WTC11 (cell line): ENCODE measurements at regions not wholly inside any gene's neighbourhood (a gene's known extent, or its start where the extent isn't known, plus 50 kb on each side); places are given as distances from the start of the nearest gene placed in this dataset.

Source experiments
- CTCF ChIP-seq: fragments of 200-600 bp; IDR thresholded peaks from 2 replicates; pipeline ENCODE4 v1.8.0; 2022; ENCODE audit warnings: antibody characterized with exemption
- E2F1 ChIP-seq: sonication (generic); formaldehyde crosslinking; IDR thresholded peaks from 2 replicates; pipeline ENCODE4 v1.8.0; 2022; ENCODE audit warnings: mild to moderate bottlenecking, missing genetic modification reagents
- MYBL2 ChIP-seq: sonication (generic); formaldehyde crosslinking; IDR thresholded peaks from 2 replicates; pipeline ENCODE4 v1.8.1; 2023; ENCODE audit warnings: mild to moderate bottlenecking, moderate library complexity, missing genetic modification reagents
- TF ChIP-seq, protein P1 (sequence below): fragments of 250-450 bp; sonication (Bioruptor Pico); IDR thresholded peaks from 2 replicates; pipeline ENCODE4 v1.9.0; 2021; ENCODE audit warnings: mild to moderate bottlenecking
- TF ChIP-seq, protein P2 (sequence below): sonication (generic); formaldehyde crosslinking; IDR thresholded peaks from 2 replicates; pipeline ENCODE4 v1.8.1; 2023; ENCODE audit warnings: mild to moderate bottlenecking, missing genetic modification reagents, moderate library complexity
- TF ChIP-seq, protein P3 (sequence below): sonication (generic); formaldehyde crosslinking; IDR thresholded peaks from 2 replicates; pipeline ENCODE4 v1.8.0; 2022; ENCODE audit warnings: missing genetic modification reagents
- TF ChIP-seq, protein P4 (sequence below): sonication (generic); formaldehyde crosslinking; IDR thresholded peaks from 2 replicates; pipeline ENCODE4 v1.8.1; 2023; ENCODE audit warnings: mild to moderate bottlenecking, missing genetic modification reagents, borderline replicate concordance

- TF ChIP-seq E2F1 (no peak), CTCF (no peak), MYBL2 (CRISPR knock-in tag) (no peak)
- TF ChIP-seq, protein P1, sequence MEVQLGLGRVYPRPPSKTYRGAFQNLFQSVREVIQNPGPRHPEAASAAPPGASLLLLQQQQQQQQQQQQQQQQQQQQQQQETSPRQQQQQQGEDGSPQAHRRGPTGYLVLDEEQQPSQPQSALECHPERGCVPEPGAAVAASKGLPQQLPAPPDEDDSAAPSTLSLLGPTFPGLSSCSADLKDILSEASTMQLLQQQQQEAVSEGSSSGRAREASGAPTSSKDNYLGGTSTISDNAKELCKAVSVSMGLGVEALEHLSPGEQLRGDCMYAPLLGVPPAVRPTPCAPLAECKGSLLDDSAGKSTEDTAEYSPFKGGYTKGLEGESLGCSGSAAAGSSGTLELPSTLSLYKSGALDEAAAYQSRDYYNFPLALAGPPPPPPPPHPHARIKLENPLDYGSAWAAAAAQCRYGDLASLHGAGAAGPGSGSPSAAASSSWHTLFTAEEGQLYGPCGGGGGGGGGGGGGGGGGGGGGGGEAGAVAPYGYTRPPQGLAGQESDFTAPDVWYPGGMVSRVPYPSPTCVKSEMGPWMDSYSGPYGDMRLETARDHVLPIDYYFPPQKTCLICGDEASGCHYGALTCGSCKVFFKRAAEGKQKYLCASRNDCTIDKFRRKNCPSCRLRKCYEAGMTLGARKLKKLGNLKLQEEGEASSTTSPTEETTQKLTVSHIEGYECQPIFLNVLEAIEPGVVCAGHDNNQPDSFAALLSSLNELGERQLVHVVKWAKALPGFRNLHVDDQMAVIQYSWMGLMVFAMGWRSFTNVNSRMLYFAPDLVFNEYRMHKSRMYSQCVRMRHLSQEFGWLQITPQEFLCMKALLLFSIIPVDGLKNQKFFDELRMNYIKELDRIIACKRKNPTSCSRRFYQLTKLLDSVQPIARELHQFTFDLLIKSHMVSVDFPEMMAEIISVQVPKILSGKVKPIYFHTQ (CRISPR knock-in tag), result no peak
- TF ChIP-seq, protein P2, sequence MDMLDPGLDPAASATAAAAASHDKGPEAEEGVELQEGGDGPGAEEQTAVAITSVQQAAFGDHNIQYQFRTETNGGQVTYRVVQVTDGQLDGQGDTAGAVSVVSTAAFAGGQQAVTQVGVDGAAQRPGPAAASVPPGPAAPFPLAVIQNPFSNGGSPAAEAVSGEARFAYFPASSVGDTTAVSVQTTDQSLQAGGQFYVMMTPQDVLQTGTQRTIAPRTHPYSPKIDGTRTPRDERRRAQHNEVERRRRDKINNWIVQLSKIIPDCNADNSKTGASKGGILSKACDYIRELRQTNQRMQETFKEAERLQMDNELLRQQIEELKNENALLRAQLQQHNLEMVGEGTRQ (CRISPR knock-in tag), result no peak
- TF ChIP-seq, protein P3, sequence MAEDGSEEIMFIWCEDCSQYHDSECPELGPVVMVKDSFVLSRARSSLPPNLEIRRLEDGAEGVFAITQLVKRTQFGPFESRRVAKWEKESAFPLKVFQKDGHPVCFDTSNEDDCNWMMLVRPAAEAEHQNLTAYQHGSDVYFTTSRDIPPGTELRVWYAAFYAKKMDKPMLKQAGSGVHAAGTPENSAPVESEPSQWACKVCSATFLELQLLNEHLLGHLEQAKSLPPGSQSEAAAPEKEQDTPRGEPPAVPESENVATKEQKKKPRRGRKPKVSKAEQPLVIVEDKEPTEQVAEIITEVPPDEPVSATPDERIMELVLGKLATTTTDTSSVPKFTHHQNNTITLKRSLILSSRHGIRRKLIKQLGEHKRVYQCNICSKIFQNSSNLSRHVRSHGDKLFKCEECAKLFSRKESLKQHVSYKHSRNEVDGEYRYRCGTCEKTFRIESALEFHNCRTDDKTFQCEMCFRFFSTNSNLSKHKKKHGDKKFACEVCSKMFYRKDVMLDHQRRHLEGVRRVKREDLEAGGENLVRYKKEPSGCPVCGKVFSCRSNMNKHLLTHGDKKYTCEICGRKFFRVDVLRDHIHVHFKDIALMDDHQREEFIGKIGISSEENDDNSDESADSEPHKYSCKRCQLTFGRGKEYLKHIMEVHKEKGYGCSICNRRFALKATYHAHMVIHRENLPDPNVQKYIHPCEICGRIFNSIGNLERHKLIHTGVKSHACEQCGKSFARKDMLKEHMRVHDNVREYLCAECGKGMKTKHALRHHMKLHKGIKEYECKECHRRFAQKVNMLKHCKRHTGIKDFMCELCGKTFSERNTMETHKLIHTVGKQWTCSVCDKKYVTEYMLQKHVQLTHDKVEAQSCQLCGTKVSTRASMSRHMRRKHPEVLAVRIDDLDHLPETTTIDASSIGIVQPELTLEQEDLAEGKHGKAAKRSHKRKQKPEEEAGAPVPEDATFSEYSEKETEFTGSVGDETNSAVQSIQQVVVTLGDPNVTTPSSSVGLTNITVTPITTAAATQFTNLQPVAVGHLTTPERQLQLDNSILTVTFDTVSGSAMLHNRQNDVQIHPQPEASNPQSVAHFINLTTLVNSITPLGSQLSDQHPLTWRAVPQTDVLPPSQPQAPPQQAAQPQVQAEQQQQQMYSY (CRISPR knock-in tag), result no peak
- TF ChIP-seq, protein P4, sequence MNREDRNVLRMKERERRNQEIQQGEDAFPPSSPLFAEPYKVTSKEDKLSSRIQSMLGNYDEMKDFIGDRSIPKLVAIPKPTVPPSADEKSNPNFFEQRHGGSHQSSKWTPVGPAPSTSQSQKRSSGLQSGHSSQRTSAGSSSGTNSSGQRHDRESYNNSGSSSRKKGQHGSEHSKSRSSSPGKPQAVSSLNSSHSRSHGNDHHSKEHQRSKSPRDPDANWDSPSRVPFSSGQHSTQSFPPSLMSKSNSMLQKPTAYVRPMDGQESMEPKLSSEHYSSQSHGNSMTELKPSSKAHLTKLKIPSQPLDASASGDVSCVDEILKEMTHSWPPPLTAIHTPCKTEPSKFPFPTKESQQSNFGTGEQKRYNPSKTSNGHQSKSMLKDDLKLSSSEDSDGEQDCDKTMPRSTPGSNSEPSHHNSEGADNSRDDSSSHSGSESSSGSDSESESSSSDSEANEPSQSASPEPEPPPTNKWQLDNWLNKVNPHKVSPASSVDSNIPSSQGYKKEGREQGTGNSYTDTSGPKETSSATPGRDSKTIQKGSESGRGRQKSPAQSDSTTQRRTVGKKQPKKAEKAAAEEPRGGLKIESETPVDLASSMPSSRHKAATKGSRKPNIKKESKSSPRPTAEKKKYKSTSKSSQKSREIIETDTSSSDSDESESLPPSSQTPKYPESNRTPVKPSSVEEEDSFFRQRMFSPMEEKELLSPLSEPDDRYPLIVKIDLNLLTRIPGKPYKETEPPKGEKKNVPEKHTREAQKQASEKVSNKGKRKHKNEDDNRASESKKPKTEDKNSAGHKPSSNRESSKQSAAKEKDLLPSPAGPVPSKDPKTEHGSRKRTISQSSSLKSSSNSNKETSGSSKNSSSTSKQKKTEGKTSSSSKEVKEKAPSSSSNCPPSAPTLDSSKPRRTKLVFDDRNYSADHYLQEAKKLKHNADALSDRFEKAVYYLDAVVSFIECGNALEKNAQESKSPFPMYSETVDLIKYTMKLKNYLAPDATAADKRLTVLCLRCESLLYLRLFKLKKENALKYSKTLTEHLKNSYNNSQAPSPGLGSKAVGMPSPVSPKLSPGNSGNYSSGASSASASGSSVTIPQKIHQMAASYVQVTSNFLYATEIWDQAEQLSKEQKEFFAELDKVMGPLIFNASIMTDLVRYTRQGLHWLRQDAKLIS (CRISPR knock-in tag), result no peak
Measured at GRCh38 chr16:60558936-60559335, 1477.3 kb downstream of the CDH8 start.
